ENCODE measurements at regions not wholly inside any gene's neighbourhood (a gene's known extent, or its start where the extent isn't known, plus 50 kb on each side); places are given as distances from the start of the nearest gene placed in this dataset.

- DNase-seq (ENCODE audit: low spot score): no peak
Measured at GRCh38 chr2:5842326-5842725, 150.1 kb downstream of the SOX11 start.

DNA sequence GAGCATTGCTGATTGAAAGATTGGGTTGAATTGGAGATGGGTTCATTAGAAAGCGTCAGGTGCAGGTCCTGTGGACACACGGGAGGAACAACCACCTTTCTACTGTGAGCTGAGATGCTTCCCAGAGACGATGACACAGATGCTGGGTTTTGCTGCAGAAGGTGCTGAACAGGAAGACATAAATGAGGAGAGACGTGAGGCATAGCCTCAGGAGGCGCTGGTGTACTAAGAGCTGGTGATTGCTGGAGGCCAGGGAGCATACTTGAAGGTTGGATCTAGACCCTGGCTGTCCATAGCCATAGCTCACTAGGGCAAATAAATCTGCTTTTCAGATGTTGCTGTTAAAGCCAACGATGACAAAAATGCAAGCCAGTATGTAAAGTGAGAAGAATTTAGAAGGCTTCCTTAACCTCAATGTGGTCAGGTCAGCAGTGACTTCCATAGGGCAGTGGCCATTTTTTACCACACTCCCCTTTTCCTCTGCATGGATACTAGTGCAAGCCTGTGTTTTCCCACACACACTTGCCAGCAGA lies 153.7 kb downstream of the SOX11 start:
- no peak for DNase-seq (ENCODE audit: low spot score)

DNA sequence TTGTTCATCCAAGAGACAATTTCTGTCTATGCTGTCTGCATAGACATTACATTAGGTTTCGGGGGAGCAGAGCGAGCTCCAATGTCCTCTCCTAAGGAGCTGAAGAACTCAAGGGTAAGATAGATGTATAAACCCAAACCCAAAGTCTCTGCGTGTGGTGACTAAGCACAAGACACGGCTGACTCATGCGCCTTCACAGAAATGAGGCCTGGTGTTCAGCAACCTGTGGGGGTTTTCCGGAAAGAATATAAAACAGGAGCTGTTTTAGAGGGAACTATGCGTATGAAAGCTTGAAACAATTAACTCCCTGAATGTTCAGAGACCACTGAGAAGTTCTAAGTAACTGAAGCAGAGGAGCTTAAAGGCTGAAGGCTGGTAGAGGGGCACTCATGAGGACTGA lies 154.7 kb downstream of the SOX11 start:
- no peak for DNase-seq (ENCODE audit: low spot score)

- no peak for DNase-seq (ENCODE audit: low spot score)
Measured at GRCh38 chr2:5849562-5849961, 157.4 kb downstream of the SOX11 start.

GRCh38 chr2:5851410-5851809 lies 159.2 kb downstream of the SOX11 start:
- DNase-seq (ENCODE audit: low spot score): no peak

- no peak for DNase-seq (ENCODE audit: low spot score)
Measured at GRCh38 chr2:5854797-5855196, 162.6 kb downstream of the SOX11 start.

DNA sequence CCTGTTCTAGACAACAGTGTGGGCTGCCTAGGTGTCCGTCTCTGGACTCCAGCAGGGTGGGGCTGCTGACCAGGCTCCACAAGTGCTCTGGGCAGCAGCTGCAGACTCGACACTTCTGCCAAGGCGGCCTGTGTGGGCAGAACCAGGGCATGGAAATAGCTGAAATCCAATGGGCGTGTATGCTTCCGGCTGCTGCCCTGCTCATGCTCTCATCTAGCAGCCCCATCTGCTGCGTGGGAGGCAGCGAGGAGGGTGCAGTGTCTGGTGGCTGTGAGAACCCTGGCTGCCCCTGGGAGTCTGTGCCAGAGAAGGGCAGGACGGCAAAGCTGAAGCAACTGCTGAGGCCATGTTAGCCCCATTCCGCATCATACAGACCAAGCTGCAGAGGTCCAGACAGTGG lies 174.9 kb downstream of the SOX11 start:
- no peak for DNase-seq (ENCODE audit: low spot score)

GRCh38 chr2:5868931-5869330 lies 176.7 kb downstream of the SOX11 start:
- no peak for DNase-seq (ENCODE audit: low spot score)

GRCh38 chr2:5869936-5870335 lies 177.8 kb downstream of the SOX11 start:
- DNase-seq (ENCODE audit: low spot score): no peak

DNA sequence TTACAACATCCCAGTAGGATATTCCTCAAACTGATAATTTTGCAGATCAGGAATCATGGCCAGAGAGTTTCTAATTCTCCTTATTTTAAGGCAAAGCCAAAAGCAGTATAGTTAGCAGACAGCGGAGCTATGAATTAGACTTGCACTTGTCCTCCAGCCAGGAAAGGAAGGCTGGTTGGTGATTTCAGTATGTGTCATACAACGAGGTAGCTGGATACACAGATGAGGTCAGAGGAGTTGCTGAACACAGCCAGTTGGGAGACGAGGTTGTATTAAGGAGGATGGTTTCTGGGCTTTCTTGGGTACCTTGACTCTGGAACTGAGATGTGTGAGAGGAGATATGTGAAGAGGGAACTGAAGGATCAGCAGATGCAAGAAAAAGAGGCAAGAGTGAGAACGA lies 185.2 kb downstream of the SOX11 start:
- no peak for DNase-seq (ENCODE audit: low spot score)

GRCh38 chr2:5885451-5886173 lies 193.4 kb downstream of the SOX11 start:
- no peak for DNase-seq (ENCODE audit: low spot score)

DNA sequence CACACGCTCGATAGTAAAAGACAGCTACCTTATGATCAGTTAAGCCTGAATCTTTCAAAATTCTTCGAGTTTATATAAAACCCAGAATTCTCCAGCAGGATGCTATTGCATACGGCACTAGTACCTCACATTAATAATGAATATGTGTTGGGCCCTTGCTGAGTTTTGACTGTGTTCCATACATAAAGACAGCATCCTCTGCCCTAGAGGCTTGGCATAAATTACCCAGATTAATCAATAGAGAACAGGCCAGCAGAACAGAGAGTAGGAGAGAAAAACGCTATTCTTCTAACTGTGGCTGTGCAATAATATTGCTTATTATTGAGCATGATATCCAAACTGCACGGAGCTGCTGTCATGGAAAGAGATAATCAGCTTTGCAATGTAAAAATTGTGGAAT lies 194.3 kb downstream of the SOX11 start:
- no peak for DNase-seq (ENCODE audit: low spot score)

GRCh38 chr2:5888126-5888525 lies 195.9 kb downstream of the SOX11 start:
- no peak for DNase-seq (ENCODE audit: low spot score)

- no peak for DNase-seq (ENCODE audit: low spot score)
Measured at GRCh38 chr2:5889519-5889918, 197.3 kb downstream of the SOX11 start.

- no peak for DNase-seq (ENCODE audit: low spot score)
Measured at GRCh38 chr2:5894355-5894754, 202.2 kb downstream of the SOX11 start.

GRCh38 chr2:5895284-5895683 lies 203.1 kb downstream of the SOX11 start:
- DNase-seq (ENCODE audit: low spot score): no peak

DNA sequence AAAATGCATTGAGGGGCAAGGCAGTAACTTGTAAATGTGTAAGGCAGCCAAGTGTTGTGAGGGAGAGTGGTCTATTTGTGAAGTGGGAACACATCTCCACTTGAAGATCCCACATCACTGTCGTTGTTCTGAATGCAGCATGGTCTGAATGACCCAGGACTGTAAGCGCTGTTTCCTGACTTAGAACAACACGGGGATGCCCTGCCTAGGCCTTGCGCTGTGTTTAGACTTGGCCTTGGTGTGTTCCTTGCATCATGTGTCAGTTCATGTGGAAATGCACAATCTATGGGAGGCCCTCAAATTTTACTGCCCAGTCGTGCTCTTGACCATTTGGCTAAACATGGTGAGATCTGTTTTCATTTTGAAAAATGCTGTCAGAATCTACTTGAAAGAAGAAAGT lies 205.1 kb downstream of the SOX11 start:
- no peak for DNase-seq (ENCODE audit: low spot score)

- DNase-seq (ENCODE audit: low spot score): no peak
Measured at GRCh38 chr2:5898667-5899066, 206.5 kb downstream of the SOX11 start.

GRCh38 chr2:5905661-5906060 lies 213.5 kb downstream of the SOX11 start:
- DNase-seq (ENCODE audit: low spot score): no peak

GRCh38 chr2:5908071-5908470 lies 215.9 kb downstream of the SOX11 start:
- no peak for DNase-seq (ENCODE audit: low spot score)

- no peak for DNase-seq (ENCODE audit: low spot score)
Measured at GRCh38 chr2:5911718-5912117, 219.5 kb downstream of the SOX11 start.

DNA sequence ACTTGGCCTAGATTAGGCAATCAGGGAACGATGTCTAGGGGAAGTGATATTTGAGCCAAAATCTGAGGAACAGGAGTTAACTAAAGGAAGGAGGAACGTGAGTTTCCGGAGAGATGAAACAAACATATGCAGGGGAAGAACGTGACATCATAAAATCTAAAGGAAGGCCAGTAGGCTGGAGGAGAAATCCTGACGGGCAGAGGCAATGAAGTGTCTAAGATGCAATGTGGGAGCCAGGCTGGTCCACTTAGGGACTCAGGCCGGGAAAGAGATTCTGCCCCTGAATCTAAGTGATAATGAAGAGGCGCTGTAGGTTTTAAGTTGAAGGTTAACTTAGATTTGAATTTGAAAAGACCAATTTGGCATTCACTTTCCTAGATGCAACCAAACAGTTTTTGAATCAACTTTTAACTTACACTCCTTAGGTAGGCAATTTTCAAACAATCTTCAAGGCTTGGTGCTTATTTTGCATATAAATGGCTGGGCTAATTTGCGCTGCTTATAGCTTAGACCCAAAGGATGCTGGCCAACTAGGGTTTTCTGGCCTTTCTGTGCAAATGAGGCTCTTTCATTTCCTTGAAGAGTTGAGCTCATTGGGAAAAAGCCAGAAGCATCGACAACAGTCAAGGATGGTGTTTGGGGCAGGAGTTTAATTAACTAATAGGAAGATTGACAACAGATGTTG lies 221.7 kb downstream of the SOX11 start:
- no peak for DNase-seq (ENCODE audit: low spot score)

DNA sequence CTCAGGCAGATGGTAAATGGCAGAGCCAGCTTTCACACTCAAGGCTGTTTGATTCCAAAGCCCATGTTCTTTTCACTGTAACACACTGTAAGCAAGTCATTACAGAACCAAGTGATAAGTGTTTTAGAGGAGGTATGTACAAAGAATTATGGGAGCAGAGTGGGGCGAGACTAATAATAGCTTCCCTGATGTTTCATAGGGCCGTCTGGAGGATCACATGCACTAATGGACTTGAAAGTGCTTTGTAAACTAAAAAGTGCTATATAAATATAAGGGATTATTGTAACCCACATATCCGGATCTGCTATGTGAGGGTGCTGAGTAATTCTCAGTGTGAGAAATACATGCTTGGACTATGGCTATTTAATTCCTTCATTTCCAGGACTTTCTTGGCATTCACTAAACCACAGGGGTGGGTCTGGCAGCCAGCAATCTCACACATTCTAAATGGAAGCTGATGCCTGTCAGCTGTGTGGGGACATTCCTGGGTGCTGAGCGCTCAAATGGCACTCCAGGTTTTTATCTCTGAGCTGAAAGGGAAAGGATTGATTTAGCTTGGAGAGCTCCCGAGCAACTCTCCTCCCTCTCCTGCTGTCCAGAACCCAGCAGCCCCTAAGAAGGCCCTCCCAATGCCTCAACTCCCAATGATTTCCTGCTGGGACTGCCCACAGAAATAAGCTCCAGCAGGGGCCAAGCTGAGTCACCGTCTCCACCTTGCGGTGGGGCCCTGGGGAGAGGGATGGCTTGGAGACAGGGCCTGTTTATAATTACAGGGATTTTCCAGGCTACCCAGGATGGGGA lies 222.8 kb downstream of the SOX11 start:
- DNase-seq (ENCODE audit: low spot score): no peak
